ENCODE measurements at regions not wholly inside any gene's neighbourhood (a gene's known extent, or its start where the extent isn't known, plus 50 kb on each side); places are given as distances from the start of the nearest gene placed in this dataset.
A peak's percentile ranks its signal among the peaks of the same experiment; 100 is the strongest.

GRCh38 chr2:83993873-83994632 lies 465.0 kb downstream of the SUCLG1 start:
- BruUV-seq (replicated peaks), result no TSS peak
- intact Hi-C loops (cut with micrococcal nuclease), result no loop called here
- no peak overlapping the region for H3K27ac ChIP-seq (ENCODE audit: extremely low read depth, low read depth, low read length)
- DNase-seq (ENCODE audit: extremely low read depth in 1 of 4, low spot score in 3 of 4) (no peak), FAIRE-seq (no peak), ATAC-seq (0 out of 3 replicates have a peak, but pooled peaks have one; percentile 31)
- H4K20me1 ChIP-seq (replicated peaks; ENCODE audit: control insufficient read depth, insufficient read depth, low read length), result no peaks in the 10 kb centered on the region
- ChIA-PET POLR2A (no interaction called here), CTCF (ENCODE audit: low intra/inter-chr PET ratio) (no interaction called here)
- TF ChIP-seq TBL1XR1 (IDR thresholded peaks at IDR 0.05; ENCODE audit: low read length in 2 of 2), result no peak
- no peak for TF ChIP-seq ZNF395 (CRISPR knock-in tag; IDR thresholded peaks at IDR 0.05)
- no peak for TF ChIP-seq SIRT6 (IDR thresholded peaks at IDR 0.05; ENCODE audit: low read depth, low read length)
- no peak for TF ChIP-seq ZBTB11 (CRISPR knock-in tag; IDR thresholded peaks at IDR 0.05)
- TF ChIP-seq ZFPM2 (CRISPR knock-in tag; IDR thresholded peaks at IDR 0.05), result no peak
- no peak for TF ChIP-seq CREB3 (tag; conservative IDR thresholded peaks at IDR 0.05; ENCODE audit: low read depth)
- TF ChIP-seq ATF3 (IDR thresholded peaks at IDR 0.05), result peak; percentile 50
- TF ChIP-seq ATF3 (CRISPR knock-in tag; conservative IDR thresholded peaks at IDR 0.05), result no peak
- H3K4me3 ChIP-seq, result no peak overlapping the region
- H3K36me3 ChIP-seq (ENCODE audit: control insufficient read depth, insufficient read depth, low read length), result no peaks in the 10 kb centered on the region
- H2AFZ ChIP-seq (ENCODE audit: low read depth, low read length), result peak overlapping the region; percentile 52
- 85% methylated on average over 1 of the region's 1 CpG for WGBS (ENCODE audit: insufficient coverage, low coverage, missing lambda C conversion rate)
- H3K4me2 ChIP-seq (ENCODE audit: insufficient read depth, low read length), result no peak overlapping the region
- H3K27me3 ChIP-seq (ENCODE audit: control insufficient read depth in 2 of 2, insufficient read depth in 2 of 2, low read length in 2 of 2), result no peaks in the 10 kb centered on the region
- no peaks in the 10 kb centered on the region for H3K9me1 ChIP-seq (ENCODE audit: control insufficient read depth, insufficient read depth, low read length)
- in situ Hi-C loops (cut with MboI), result no loop called here
- H3K9ac ChIP-seq (ENCODE audit: insufficient read depth in 1 of 2, low read depth in 2 of 2, low read length in 2 of 2), result no peak overlapping the region
- no peaks in the 10 kb centered on the region for H3K9me3 ChIP-seq (replicated peaks; ENCODE audit: control insufficient read depth, insufficient read depth, low read depth, low read length)
- no peaks in the 10 kb centered on the region for H3K79me2 ChIP-seq (ENCODE audit: control insufficient read depth, insufficient read depth, low read length)
- peaks cover 0 to 10% of the 10 kb centered on the region in 2 experiments; a peak in 2 of 5 replicates for H3K4me1 ChIP-seq (replicated peaks in 1 of 2; ENCODE audit: control insufficient read depth in 2 of 2, insufficient read depth in 2 of 2, low read length in 2 of 2)
